ENCODE measurements at regions not wholly inside any gene's neighbourhood (a gene's known extent, or its start where the extent isn't known, plus 50 kb on each side); places are given as distances from the start of the nearest gene placed in this dataset.

- Histone ChIP-seq H3F3A (ENCODE audit: low read depth) (no peaks in the 10 kb centered on the region), H3K4me3 (ENCODE audit: low read length, poor library complexity, severe bottlenecking) (no peak overlapping the region), H3K9me3 (ENCODE audit: insufficient read depth, low read depth, low read length) (no peaks in the 10 kb centered on the region), H3K4me2 (ENCODE audit: low read depth, low read length, poor library complexity, severe bottlenecking) (no peak overlapping the region), H3K4me1 (ENCODE audit: insufficient read depth, low read length, poor library complexity, severe bottlenecking) (peaks cover 3% of the 10 kb centered on the region), H3K9ac (ENCODE audit: low read depth, low read length, poor library complexity, severe bottlenecking) (no peak overlapping the region), H2AFZ (ENCODE audit: low read length) (no peak overlapping the region), H3K9me2 (replicated peaks; ENCODE audit: low read depth, low read length) (no peaks in the 10 kb centered on the region), H3K36me3 (ENCODE audit: insufficient read depth, low read length) (no peaks in the 10 kb centered on the region), H3K79me2 (ENCODE audit: insufficient read depth, low read length) (no peaks in the 10 kb centered on the region), H4K20me1 (ENCODE audit: insufficient read depth, low read length, poor library complexity, severe bottlenecking) (no peaks in the 10 kb centered on the region), H3K27me3 (ENCODE audit: insufficient read depth, low read length, poor library complexity, severe bottlenecking) (peaks cover 5% of the 10 kb centered on the region)
- no peak for TF ChIP-seq CTCF (conservative IDR thresholded peaks at IDR 0.05; ENCODE audit: low read length)
- no peak for TF ChIP-seq EZH2phosphoT487 (IDR thresholded peaks at IDR 0.05; ENCODE audit: borderline replicate concordance)
Measured at GRCh38 chr13:85411591-85411990, 387.6 kb downstream of the SLITRK6 start.

DNA sequence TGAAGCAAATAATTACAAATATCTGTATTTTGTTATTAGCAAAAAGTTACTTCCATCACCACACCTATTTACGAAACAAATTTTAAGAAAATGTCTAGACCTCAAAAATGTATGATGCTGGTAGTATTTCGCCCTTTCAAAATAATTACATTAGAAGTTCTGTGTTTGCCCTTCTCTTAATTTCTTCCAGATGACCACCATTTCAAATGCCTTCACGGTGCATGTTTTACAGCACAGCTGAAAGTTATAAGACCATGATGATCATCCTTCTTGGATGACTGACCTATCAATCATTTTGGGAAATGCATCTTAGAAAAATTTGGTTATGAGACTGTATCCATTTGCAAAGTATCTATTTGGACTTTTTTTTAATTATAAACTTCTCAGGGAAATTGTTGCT is 390.8 kb downstream of the SLITRK6 start:
- Histone ChIP-seq H3F3A (ENCODE audit: low read depth) (no peaks in the 10 kb centered on the region), H2AFZ (ENCODE audit: low read length) (no peak overlapping the region), H3K9me2 (replicated peaks; ENCODE audit: low read depth, low read length) (no peaks in the 10 kb centered on the region), H3K9ac (ENCODE audit: low read depth, low read length, poor library complexity, severe bottlenecking) (no peak overlapping the region), H3K36me3 (ENCODE audit: insufficient read depth, low read length) (no peaks in the 10 kb centered on the region), H3K4me1 (ENCODE audit: insufficient read depth, low read length, poor library complexity, severe bottlenecking) (no peaks in the 10 kb centered on the region), H3K9me3 (ENCODE audit: insufficient read depth, low read depth, low read length) (no peaks in the 10 kb centered on the region), H3K4me2 (ENCODE audit: low read depth, low read length, poor library complexity, severe bottlenecking) (no peak overlapping the region), H4K20me1 (ENCODE audit: insufficient read depth, low read length, poor library complexity, severe bottlenecking) (no peaks in the 10 kb centered on the region), H3K79me2 (ENCODE audit: insufficient read depth, low read length) (no peaks in the 10 kb centered on the region), H3K27me3 (ENCODE audit: insufficient read depth, low read length, poor library complexity, severe bottlenecking) (no peaks in the 10 kb centered on the region), H3K4me3 (ENCODE audit: low read length, poor library complexity, severe bottlenecking) (no peak overlapping the region)
- TF ChIP-seq EZH2phosphoT487 (IDR thresholded peaks at IDR 0.05; ENCODE audit: borderline replicate concordance): no peak
- no peak for TF ChIP-seq CTCF (conservative IDR thresholded peaks at IDR 0.05; ENCODE audit: low read length)

GRCh38 chr13:85406269-85406975 is 392.8 kb downstream of the SLITRK6 start:
- no peaks in the 10 kb centered on the region for H3F3A ChIP-seq (ENCODE audit: low read depth)
- no peak overlapping the region for H2AFZ ChIP-seq (ENCODE audit: low read length)
- no peaks in the 10 kb centered on the region for H3K9me2 ChIP-seq (replicated peaks; ENCODE audit: low read depth, low read length)
- no peak for TF ChIP-seq EZH2phosphoT487 (IDR thresholded peaks at IDR 0.05; ENCODE audit: borderline replicate concordance)
- TF ChIP-seq CTCF (conservative IDR thresholded peaks at IDR 0.05; ENCODE audit: low read length): no peak
- no peak overlapping the region for H3K4me3 ChIP-seq (ENCODE audit: low read length, poor library complexity, severe bottlenecking)
- H3K4me1 ChIP-seq (ENCODE audit: insufficient read depth, low read length, poor library complexity, severe bottlenecking): no peaks in the 10 kb centered on the region
- H3K27me3 ChIP-seq (ENCODE audit: insufficient read depth, low read length, poor library complexity, severe bottlenecking): no peaks in the 10 kb centered on the region
- no peaks in the 10 kb centered on the region for H3K79me2 ChIP-seq (ENCODE audit: insufficient read depth, low read length)
- no peak overlapping the region for H3K4me2 ChIP-seq (ENCODE audit: low read depth, low read length, poor library complexity, severe bottlenecking)
- H3K9ac ChIP-seq (ENCODE audit: low read depth, low read length, poor library complexity, severe bottlenecking): no peak overlapping the region
- H3K9me3 ChIP-seq (ENCODE audit: insufficient read depth, low read depth, low read length): no peaks in the 10 kb centered on the region
- H4K20me1 ChIP-seq (ENCODE audit: insufficient read depth, low read length, poor library complexity, severe bottlenecking): no peaks in the 10 kb centered on the region
- H3K36me3 ChIP-seq (ENCODE audit: insufficient read depth, low read length): no peaks in the 10 kb centered on the region
